Body of pancreas (tissue), 4 donors: ENCODE measurements at regions not wholly inside any gene's neighbourhood (a gene's known extent, or its start where the extent isn't known, plus 50 kb on each side); places are given as distances from the start of the nearest gene placed in this dataset.

Experiments
- CTCF ChIP-seq, 7 experiments: fragments of 450-650 bp in 4 of 7; fragments of 200-600 bp in 3 of 7; sonication (generic) in 3 of 7; IDR thresholded peaks; one replicate each; pipeline ENCODE4 v1.5.1; 2016 to 2019; ENCODE audit warnings: antibody characterized with exemption in 7 of 7
- POLR2A ChIP-seq, 3 donors: fragments of 450-650 bp; IDR thresholded peaks; one replicate each; pipeline ENCODE4 v1.6.1; 2016; ENCODE audit warnings: antibody characterized with exemption in 3 of 3, mild to moderate bottlenecking in 2 of 3

DNA sequence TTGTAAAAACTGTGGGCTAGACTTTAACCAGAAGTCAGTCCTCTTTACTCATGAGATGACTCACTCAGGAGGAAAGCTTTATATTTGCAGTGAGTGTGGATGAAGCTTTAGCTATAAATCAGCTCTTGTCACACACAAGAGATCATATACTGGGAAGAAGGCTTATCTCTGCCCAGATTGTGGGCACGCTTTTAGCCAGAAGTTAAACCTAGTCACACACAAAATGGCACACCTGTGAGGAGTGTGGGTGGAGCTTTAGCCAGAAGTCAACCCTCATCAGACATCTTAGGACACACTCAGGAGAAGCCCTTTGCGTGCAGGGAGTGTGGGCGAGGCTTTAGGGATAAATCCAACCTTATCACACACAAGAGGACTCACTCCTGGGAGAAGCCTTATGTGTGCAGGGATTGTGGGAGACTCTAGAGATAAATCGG is 706.9 kb upstream of the LUZP2 start:
- TF ChIP-seq CTCF (IDR thresholded peaks at IDR 0.05) (no peak), POLR2A (IDR thresholded peaks at IDR 0.05) (no peak)
